GM12892 (cell line): ENCODE measurements at regions not wholly inside any gene's neighbourhood (a gene's known extent, or its start where the extent isn't known, plus 50 kb on each side); places are given as distances from the start of the nearest gene placed in this dataset.

Experiments
- POLR2A ChIP-seq: IDR thresholded peaks from 2 replicates; pipeline ENCODE4 v1.6.1; 2011; ENCODE audit warnings: low read depth, low read length, control low read depth
- POLR2AphosphoS5 ChIP-seq: IDR thresholded peaks from 2 replicates; pipeline ENCODE4 v1.6.1; 2011; ENCODE audit warnings: low read depth, low read length, control low read depth

DNA sequence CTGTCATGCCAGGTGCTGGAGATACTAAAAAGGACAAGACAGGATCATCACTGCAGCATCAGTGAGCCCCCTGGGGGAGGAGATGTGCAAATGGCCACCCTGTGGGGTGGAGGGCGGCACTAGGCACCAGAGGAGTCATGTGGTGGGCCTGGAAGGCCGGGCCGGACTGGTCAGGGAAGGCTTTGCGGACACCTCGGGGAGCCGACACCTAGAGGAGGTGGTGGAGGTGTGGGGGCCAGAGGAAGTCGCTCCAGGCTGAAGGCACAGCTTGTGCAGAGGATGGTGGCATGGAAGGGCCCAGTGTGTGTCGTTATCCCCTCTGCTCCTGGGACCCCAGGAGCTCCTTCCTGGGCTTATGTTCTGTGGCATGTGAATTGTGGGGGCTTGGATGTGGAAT is 437.7 kb downstream of the RPS24 start:
- TF ChIP-seq POLR2A, result no peak
- TF ChIP-seq POLR2AphosphoS5, result no peak
